ENCODE measurements at regions not wholly inside any gene's neighbourhood (a gene's known extent, or its start where the extent isn't known, plus 50 kb on each side); places are given as distances from the start of the nearest gene placed in this dataset.

- no peak for DNase-seq (ENCODE audit: low read depth)
These were observed 112.9 kb downstream of the SH3TC2 start for GRCh38 chr5:148949841-148950470.

- DNase-seq (ENCODE audit: low read depth) = no peak
These were observed 112.4 kb downstream of the SH3TC2 start for GRCh38 chr5:148950471-148950863.

- no peak for DNase-seq (ENCODE audit: low read depth)
These were observed 112.0 kb downstream of the SH3TC2 start for GRCh38 chr5:148950892-148951291.

- DNase-seq (ENCODE audit: low read depth) = no peak
These were observed 111.2 kb downstream of the SH3TC2 start for GRCh38 chr5:148951612-148952011.

- no peak for DNase-seq (ENCODE audit: low read depth)
These were observed 110.6 kb downstream of the SH3TC2 start for GRCh38 chr5:148952097-148952867.

DNA sequence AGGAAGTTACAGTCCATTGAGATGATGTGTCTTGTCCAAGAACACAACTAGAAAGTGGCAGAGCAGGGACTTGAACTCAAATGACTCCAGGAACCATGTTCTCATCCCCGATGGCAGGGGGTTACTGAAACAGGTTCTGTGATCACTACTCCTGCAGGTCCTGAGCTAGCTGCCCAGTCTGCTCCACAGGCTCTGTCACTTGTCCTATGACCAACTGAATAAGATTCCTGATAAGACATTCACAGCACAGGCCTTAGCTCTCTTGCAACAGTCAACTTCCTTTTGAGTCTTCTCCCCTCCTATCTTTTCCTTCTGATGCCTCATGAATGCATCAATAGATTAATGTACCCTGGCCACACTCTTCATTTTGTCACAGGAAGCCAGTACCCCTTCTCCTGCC lies 109.2 kb downstream of the SH3TC2 start:
- no peak for DNase-seq (ENCODE audit: low read depth)

Data from myocyte (in vitro differentiated cells).